ENCODE measurements at regions not wholly inside any gene's neighbourhood (a gene's known extent, or its start where the extent isn't known, plus 50 kb on each side); places are given as distances from the start of the nearest gene placed in this dataset.

GRCh38 chr15:37199545-37199944 lies 99.2 kb upstream of the MEIS2 start:
- DNase-seq (ENCODE audit: low read depth in 2 of 2) = no peak
- H3K4me3 ChIP-seq (replicated peaks in 1 of 4; ENCODE audit: control extremely low read depth in 1 of 4, insufficient read depth in 1 of 4, low read depth in 3 of 4, low read length in 4 of 4) = no peak overlapping the region
- H3K27ac ChIP-seq (ENCODE audit: insufficient read depth, low read length) = no peak overlapping the region
- peaks cover 2% of the 10 kb centered on the region for H4K20me1 ChIP-seq (ENCODE audit: control insufficient read depth, extremely low read depth, insufficient read depth, low read length)
- H2AFZ ChIP-seq (ENCODE audit: low read length) = no peak overlapping the region
- H3K4me2 ChIP-seq (ENCODE audit: extremely low read depth, insufficient read depth, low read length) = no peak overlapping the region
- no peaks in the 10 kb centered on the region for H3K4me1 ChIP-seq (ENCODE audit: control insufficient read depth, extremely low read depth, insufficient read depth, low read length)
- H3K27me3 ChIP-seq (ENCODE audit: control insufficient read depth, insufficient read depth, low read length) = no peaks in the 10 kb centered on the region
- no peaks in the 10 kb centered on the region for H3K9me3 ChIP-seq (ENCODE audit: control insufficient read depth, insufficient read depth, low read depth, low read length)
- H3K9ac ChIP-seq (ENCODE audit: insufficient read depth, low read length) = no peak overlapping the region
- TF ChIP-seq EZH2 (IDR thresholded peaks at IDR 0.05; ENCODE audit: low read length, missing control alignments) = no peak
- no peak for TF ChIP-seq CTCF (conservative IDR thresholded peaks at IDR 0.05 in 1 of 2, IDR thresholded peaks at IDR 0.05 in 1 of 2; ENCODE audit: low read depth in 1 of 2, low read length in 2 of 2)
- H3K79me2 ChIP-seq (ENCODE audit: control insufficient read depth, insufficient read depth, low read length) = no peaks in the 10 kb centered on the region
- H3K36me3 ChIP-seq (ENCODE audit: control insufficient read depth, insufficient read depth, low read length) = no peaks in the 10 kb centered on the region

- no peak for DNase-seq (ENCODE audit: low read depth in 2 of 2)
- no peak for TF ChIP-seq CTCF (conservative IDR thresholded peaks at IDR 0.05 in 1 of 2, IDR thresholded peaks at IDR 0.05 in 1 of 2; ENCODE audit: low read depth in 1 of 2, low read length in 2 of 2)
- no peak for TF ChIP-seq EZH2 (IDR thresholded peaks at IDR 0.05; ENCODE audit: low read length, missing control alignments)
- Histone ChIP-seq H3K27ac (ENCODE audit: insufficient read depth, low read length) (no peak overlapping the region), H2AFZ (ENCODE audit: low read length) (no peak overlapping the region), H3K4me3 (replicated peaks in 1 of 4; ENCODE audit: control extremely low read depth in 1 of 4, insufficient read depth in 1 of 4, low read depth in 3 of 4, low read length in 4 of 4) (no peak overlapping the region), H3K27me3 (ENCODE audit: control insufficient read depth, insufficient read depth, low read length) (no peaks in the 10 kb centered on the region), H3K4me2 (ENCODE audit: extremely low read depth, insufficient read depth, low read length) (no peak overlapping the region), H3K36me3 (ENCODE audit: control insufficient read depth, insufficient read depth, low read length) (no peaks in the 10 kb centered on the region), H4K20me1 (ENCODE audit: control insufficient read depth, extremely low read depth, insufficient read depth, low read length) (peaks cover 2% of the 10 kb centered on the region), H3K79me2 (ENCODE audit: control insufficient read depth, insufficient read depth, low read length) (no peaks in the 10 kb centered on the region), H3K9ac (ENCODE audit: insufficient read depth, low read length) (no peak overlapping the region), H3K4me1 (ENCODE audit: control insufficient read depth, extremely low read depth, insufficient read depth, low read length) (no peaks in the 10 kb centered on the region), H3K9me3 (ENCODE audit: control insufficient read depth, insufficient read depth, low read depth, low read length) (no peaks in the 10 kb centered on the region)
Observed at GRCh38 chr15:37203050-37203449, 102.7 kb upstream of the MEIS2 start.

- no peaks in the 10 kb centered on the region for H3K4me1 ChIP-seq (ENCODE audit: control insufficient read depth, extremely low read depth, insufficient read depth, low read length)
- H3K27ac ChIP-seq (ENCODE audit: insufficient read depth, low read length) = no peak overlapping the region
- no peaks in the 10 kb centered on the region for H3K27me3 ChIP-seq (ENCODE audit: control insufficient read depth, insufficient read depth, low read length)
- H2AFZ ChIP-seq (ENCODE audit: low read length) = no peak overlapping the region
- no peaks in the 10 kb centered on the region for H3K9me3 ChIP-seq (ENCODE audit: control insufficient read depth, insufficient read depth, low read depth, low read length)
- H3K9ac ChIP-seq (ENCODE audit: insufficient read depth, low read length) = no peak overlapping the region
- H3K4me2 ChIP-seq (ENCODE audit: extremely low read depth, insufficient read depth, low read length) = no peak overlapping the region
- peaks cover 2% of the 10 kb centered on the region for H4K20me1 ChIP-seq (ENCODE audit: control insufficient read depth, extremely low read depth, insufficient read depth, low read length)
- H3K36me3 ChIP-seq (ENCODE audit: control insufficient read depth, insufficient read depth, low read length) = no peaks in the 10 kb centered on the region
- H3K4me3 ChIP-seq (replicated peaks in 1 of 4; ENCODE audit: control extremely low read depth in 1 of 4, insufficient read depth in 1 of 4, low read depth in 3 of 4, low read length in 4 of 4) = no peak overlapping the region
- TF ChIP-seq EZH2 (IDR thresholded peaks at IDR 0.05; ENCODE audit: low read length, missing control alignments) = no peak
- TF ChIP-seq CTCF (conservative IDR thresholded peaks at IDR 0.05 in 1 of 2, IDR thresholded peaks at IDR 0.05 in 1 of 2; ENCODE audit: low read depth in 1 of 2, low read length in 2 of 2) = no peak
- DNase-seq (ENCODE audit: low read depth in 2 of 2) = no peak
- H3K79me2 ChIP-seq (ENCODE audit: control insufficient read depth, insufficient read depth, low read length) = no peaks in the 10 kb centered on the region
Observed at GRCh38 chr15:37204692-37205091, 104.3 kb upstream of the MEIS2 start.

Data from fibroblast of lung (primary cell).